GM12878 (cell line): ENCODE measurements at regions not wholly inside any gene's neighbourhood (a gene's known extent, or its start where the extent isn't known, plus 50 kb on each side); places are given as distances from the start of the nearest gene placed in this dataset.

Source experiments
- EZH2 ChIP-seq: IDR thresholded peaks from 2 replicates; pipeline ENCODE4 v1.6.1; 2012; ENCODE audit warnings: low read depth, mild to moderate bottlenecking, control low read depth, inconsistent platforms, low read length, borderline replicate concordance; ENCODE audit not compliant: control insufficient read depth
- GABPA ChIP-seq: IDR thresholded peaks from 2 replicates; pipeline ENCODE4 v1.6.1; 2014; ENCODE audit warnings: antibody characterized with exemption, low read depth, mild to moderate bottlenecking, inconsistent platforms
- MYB ChIP-seq: fragments of 150-350 bp; IDR thresholded peaks from 2 replicates; pipeline ENCODE4 v1.6.1; 2014; ENCODE audit warnings: mild to moderate bottlenecking, low read depth, low read length, borderline replicate concordance
- RAD21 ChIP-seq: IDR thresholded peaks from 2 replicates; pipeline ENCODE4 v1.6.1; 2011; ENCODE audit warnings: mild to moderate bottlenecking, low read depth, low read length, moderate library complexity; ENCODE audit not compliant: insufficient read depth
- TF ChIP-seq, protein P1 (sequence below): IDR thresholded peaks from 2 replicates; pipeline ENCODE4 v1.6.1; 2012; ENCODE audit warnings: mild to moderate bottlenecking, low read depth, low read length

DNA sequence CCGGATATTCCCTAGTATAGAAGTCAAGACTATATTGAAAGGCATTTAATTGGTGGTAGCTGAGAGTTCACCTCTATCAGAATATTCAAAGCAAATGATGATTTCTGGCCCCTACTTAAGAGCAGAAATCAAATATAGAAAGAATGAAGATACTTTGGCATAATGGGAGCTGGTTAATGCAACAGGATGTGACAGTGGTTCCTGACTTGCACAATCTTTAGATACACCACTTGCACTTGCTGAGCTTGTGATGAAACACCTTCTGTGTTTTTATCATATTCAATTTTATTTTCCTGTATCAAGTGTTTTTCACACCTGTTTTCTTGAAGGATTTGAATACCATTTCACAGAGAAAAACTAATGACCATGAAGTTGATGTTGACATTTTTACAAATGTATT, 124.1 kb upstream of the CDH19 start:
- no peak for TF ChIP-seq EZH2
- TF ChIP-seq, protein P1, sequence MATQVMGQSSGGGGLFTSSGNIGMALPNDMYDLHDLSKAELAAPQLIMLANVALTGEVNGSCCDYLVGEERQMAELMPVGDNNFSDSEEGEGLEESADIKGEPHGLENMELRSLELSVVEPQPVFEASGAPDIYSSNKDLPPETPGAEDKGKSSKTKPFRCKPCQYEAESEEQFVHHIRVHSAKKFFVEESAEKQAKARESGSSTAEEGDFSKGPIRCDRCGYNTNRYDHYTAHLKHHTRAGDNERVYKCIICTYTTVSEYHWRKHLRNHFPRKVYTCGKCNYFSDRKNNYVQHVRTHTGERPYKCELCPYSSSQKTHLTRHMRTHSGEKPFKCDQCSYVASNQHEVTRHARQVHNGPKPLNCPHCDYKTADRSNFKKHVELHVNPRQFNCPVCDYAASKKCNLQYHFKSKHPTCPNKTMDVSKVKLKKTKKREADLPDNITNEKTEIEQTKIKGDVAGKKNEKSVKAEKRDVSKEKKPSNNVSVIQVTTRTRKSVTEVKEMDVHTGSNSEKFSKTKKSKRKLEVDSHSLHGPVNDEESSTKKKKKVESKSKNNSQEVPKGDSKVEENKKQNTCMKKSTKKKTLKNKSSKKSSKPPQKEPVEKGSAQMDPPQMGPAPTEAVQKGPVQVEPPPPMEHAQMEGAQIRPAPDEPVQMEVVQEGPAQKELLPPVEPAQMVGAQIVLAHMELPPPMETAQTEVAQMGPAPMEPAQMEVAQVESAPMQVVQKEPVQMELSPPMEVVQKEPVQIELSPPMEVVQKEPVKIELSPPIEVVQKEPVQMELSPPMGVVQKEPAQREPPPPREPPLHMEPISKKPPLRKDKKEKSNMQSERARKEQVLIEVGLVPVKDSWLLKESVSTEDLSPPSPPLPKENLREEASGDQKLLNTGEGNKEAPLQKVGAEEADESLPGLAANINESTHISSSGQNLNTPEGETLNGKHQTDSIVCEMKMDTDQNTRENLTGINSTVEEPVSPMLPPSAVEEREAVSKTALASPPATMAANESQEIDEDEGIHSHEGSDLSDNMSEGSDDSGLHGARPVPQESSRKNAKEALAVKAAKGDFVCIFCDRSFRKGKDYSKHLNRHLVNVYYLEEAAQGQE: no peak
- no peak for TF ChIP-seq GABPA
- no peak for TF ChIP-seq RAD21
- TF ChIP-seq MYB: no peak
